Stimulated activated CD4-positive, alpha-beta T cell treated with anti-CD3 and anti-CD28 coated beads, Interleukin-12 subunit alpha, Interleukin-12 subunit beta, amount 100 ng/mL, for 48 hours (primary cell): ENCODE measurements at regions not wholly inside any gene's neighbourhood (a gene's known extent, or its start where the extent isn't known, plus 50 kb on each side); places are given as distances from the start of the nearest gene placed in this dataset.

Source experiments
- DNase-seq, 3 donors: peaks; one replicate each; pipeline ENCODE4 v3.0.0-alpha.2; 2020; ENCODE audit warnings: low read depth in 2 of 3, low spot score in 1 of 3

DNA sequence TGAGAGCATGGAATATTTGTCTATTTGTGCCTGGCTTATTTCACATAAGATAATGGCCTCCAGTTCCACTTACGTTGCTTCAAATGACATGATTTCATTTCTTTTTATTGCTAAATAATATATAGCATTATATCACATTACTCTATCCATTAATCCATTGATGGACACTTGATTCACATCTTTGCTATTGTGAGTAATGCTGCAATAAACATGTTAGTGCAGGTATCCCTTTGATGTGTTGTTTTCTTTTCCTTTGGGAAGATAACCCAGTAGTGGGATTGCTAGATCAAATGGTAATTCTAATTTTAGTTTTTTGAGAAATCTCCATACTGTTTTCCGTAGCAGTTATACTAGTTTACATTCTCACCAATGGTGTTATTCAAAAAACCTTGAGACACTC lies 1343.3 kb upstream of the TMEFF2 start:
- DNase-seq: no peak

DNA sequence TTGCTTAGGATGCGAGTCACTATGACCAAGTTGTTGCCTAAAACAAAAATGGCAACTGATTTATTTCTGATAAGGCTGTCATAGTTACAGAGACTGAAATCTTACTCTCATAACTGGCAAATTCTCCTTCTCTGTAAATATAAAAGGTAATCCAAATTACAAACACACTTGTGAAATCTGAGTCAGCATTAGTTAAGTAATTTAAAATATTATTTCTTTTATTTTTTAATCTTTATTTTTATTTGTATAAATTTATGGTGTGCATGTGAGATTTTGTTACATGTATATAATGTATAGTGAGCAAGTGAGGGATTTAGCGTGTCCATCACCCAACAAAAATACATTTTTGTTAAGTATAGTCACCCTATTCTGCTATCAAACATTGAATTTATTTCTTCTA lies 1342.8 kb upstream of the TMEFF2 start:
- DNase-seq: no peak

DNA sequence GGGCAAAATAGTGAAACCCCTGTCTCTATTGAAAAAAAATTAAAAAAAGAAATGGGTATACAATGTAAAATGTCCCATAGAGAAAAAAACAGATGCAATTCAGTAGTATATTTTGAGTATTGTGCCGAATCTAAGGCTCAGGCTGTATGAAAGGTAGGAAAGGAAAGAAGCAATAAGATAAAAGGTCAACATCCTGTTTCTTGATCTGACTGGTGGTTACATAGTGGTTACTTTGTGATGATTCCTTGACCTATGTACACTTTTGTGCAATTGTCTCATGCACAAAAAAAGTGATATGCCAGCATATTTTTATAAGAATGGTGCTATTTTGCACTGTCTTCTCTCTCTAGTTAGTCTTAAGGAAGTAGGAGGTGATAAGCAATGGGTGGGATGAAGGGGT lies 1333.7 kb upstream of the TMEFF2 start:
- no peak for DNase-seq

DNA sequence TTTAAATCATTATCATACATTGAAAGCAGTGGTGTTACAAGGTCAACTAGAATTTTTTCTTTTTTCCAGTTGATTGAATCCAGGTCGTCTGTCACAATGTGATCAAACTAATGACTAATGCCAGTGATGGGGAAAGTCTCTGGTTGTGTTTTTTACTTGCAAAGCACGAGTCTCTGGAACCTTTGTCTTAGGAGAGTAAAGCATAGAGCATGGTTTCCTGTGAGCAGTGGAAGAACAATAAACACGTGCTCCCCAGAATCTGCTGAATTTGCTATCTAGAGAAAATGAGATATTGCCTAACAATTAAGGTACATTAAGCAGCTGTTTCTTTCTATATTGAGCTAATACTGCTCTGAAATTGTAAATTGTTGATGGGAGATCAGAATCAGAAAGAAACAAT lies 1332.4 kb upstream of the TMEFF2 start:
- no peak for DNase-seq

DNA sequence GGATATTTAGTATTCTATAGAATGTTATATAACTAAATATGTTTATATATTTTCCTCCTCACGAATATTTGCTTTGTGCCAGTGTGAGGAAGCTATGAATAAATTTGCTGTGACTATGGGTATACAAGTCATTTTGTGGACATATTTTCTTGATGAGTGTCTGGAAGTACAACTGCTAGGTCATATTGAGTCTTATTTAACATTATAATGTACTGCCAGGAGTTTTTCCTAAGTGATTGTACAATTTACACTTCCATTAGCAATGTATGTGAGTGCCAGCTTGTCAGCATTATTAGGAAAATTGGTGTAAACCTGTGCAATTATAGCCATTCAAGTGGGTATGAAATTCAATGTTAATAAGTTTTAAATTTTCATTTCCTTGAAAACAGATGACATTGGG lies 1328.9 kb upstream of the TMEFF2 start:
- DNase-seq: no peak

DNA sequence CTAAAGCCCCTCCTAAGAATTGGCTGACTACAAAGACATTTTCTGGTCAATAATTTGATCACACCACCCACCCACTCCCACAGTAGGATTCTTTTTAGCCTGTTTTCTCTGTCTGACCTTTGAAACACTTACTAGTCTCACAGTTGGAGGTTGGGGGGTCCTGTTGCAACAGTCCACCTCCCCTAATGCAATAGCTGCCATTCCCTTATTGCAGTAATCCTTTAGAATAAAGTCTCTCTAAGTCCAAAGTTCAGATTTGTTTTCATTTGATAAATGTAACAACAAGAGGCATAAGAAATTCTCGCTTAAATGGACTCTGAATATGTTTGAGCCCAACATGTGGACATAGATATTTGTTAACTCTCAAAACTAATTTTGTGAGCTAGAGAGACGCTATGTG lies 1326.8 kb upstream of the TMEFF2 start:
- DNase-seq: no peak

DNA sequence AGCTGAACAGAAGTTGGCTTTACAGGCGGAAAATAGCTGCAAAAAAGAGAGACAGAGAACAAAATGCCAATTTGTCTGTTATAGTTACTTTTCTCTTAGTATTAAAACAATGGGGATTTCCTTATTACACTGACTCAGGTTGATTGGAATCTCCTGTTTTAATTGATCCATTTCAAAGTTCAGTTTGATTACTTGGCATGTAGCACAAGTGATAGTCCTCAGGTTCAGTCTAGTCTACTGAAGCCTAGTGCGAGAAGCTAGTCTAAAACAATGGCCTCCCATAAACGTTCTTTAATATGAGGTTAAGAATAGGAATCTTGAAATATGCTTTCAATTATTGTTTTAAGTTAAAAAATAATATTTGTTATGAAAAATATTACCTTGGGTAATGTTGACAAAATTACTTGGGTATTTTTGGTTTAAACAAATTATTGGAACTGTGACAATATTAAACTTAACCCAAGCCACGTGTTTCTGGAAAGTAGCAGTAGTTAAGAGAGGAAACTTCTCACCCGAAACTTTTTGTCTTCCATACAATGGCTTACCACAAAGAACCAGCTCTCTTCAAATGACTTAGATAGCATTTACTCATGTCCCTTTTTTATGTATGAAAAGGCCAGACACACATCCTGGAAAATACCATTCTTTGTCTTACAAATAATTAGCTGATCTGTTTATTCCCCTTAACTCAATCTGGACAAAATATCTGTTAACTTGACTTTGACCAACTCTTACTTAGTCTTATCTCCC lies 1326.2 kb upstream of the TMEFF2 start:
- DNase-seq: no peak

DNA sequence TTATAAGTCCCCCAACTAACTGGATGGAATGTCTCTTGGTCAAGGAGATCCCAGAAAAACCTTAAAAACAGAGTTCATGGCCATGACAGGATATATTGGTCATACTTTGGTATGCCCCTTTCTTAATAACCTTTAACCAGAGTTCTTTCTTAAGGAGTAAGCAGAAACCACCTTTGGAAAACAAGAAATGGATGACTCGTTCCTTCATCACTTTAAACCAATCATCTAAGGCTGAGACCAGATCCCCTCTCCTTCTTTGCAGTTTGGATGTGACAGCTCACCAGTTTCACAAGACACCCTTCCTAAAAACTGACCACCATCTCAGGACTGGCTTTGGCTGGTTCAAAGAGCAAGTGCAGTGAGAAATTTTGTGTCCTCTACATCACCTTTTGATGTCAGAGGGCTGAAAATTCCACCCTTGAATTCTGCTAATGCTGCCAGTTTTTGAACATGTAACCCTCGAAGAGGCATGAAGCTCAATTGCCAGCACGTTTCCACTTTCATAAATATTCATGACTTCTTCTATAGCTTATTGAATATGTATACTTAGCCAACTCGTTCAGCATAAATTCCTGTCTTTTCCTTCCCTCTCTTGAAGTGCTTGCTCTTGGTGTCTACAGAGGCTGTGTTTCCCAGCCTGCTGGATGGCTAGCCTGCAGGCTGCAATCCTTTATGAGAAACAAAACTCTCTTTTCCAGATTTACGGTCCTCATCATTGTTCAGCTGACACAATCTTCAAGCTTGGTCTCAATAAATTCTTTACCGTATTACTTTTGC lies 1323.5 kb upstream of the TMEFF2 start:
- no peak for DNase-seq

DNA sequence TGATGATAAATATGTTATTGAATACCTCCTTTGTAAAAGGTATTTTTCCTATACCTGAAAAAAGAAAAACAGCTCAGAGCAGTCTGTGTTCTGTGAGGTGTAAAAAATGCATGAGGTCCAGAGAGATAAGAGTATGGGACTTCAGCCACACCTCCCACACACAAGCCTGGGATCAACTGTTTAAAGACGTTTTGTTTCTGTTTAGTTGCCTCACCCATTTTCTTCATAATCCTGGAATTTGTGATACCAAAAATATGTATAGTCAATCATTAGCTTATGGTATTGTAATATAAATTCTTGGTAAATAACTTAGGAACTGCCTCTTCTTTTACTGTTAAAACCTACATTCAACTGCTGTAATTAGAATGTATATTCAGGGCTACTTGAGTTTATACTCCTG lies 1322.9 kb upstream of the TMEFF2 start:
- no peak for DNase-seq

DNA sequence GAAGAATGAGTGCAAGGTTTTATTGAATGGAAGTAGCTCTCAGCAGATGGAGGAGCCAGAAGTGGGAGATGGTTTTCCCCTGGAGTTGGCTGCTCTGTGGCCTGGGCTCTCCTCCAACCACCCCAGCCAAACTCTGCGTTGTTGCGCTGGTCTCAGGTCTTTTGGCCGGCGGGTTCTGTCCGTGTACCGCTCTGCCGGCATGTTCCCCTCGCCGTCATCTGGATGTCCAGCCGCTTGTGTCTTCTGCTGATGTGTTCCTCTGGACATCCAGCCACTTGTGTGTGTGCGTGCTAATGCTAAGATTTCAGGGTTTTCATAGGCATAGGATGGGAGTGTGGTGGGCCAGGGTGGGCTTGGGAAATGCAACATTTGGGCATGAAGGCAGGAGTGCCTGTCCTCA lies 1311.3 kb upstream of the TMEFF2 start:
- DNase-seq: no peak

DNA sequence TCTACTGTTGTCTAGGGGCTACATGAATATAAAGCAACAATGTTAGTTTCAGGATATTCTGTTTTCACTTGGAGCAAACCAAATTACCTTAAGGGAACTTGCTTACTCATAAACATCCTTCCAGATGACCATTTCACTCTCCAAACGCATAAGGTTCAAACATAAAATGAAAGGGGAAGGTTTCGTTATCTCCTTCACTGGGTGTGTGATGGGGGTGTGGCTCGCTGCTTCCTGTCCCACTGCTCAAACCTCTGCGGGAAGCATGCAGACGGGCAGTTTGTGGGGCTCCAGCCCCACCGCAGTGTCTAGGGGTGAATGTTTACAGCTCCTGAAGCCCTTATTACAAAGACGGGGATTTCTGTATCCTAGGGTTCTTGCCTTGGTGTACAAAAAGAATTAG lies 1310.9 kb upstream of the TMEFF2 start:
- DNase-seq: no peak

DNA sequence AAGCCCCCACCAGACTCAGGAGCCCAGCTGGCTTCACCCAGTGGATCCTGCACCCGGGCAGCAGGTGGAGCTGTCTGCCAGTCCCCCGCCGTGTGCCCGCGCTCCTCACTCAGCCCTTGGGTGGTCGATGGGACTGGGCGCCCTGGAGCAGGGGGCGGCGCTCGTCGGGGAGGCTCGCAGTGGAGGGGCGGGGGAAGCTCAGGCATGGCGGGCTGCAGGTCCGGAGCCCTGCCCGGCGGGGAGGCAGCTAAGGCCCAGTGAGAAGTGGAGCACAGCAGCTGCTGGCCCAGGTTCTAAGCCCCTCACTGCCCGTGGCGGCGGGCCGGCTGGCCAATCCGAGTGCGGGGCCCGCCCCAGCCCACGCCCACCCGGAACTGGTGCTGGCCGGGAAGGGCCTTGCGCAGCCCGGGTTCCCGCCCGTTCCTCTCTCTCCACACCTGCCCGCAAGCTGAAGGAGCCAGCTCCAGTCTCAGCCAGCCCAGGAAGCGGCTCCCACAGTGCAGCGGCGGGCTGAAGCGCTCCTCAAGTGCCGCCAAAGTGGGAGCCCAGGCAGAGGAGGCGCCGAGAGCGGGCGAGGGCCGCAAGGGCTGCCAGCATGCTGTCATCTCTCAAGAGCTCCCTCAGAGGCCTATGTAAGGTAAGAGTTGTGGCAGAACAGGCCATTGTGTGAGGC lies 1307.8 kb upstream of the TMEFF2 start:
- no peak for DNase-seq

DNA sequence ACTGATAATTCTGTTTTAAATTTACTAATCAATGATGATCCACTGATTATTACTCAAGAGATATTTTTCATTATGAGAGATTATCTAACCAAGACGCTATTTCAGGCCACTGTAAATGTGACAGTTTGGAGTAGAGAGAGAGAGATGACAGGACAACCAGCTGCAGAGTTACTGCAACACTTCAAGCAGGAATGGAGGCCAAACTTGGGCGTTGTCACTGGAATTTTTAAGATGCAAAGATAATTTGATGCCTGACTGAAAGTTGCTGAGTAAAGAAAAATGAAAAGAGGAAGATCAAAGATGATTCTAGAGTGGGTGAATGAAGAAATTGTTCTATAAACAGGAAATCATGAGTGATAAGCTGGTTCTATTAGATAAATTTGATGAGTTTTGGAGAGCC lies 1302.1 kb upstream of the TMEFF2 start:
- no peak for DNase-seq

DNA sequence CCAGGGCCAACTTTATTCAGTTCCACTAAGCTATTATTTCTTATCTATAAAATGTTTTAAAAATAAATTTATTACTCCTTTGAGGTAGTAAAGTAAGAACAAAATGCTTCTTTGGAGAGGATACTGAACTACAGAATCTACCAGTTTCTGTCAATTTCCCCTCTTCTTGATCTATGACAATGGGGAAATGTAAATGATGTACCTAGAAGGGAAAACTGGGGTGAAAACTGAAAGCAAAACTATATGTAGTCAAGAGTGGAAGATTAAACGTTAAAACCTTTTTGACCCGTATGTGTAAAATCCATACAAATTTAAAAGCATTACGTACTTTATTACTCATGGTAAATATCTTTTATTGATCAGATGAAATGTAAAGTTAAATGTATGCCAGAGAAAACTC lies 1287.8 kb upstream of the TMEFF2 start:
- DNase-seq: no peak

DNA sequence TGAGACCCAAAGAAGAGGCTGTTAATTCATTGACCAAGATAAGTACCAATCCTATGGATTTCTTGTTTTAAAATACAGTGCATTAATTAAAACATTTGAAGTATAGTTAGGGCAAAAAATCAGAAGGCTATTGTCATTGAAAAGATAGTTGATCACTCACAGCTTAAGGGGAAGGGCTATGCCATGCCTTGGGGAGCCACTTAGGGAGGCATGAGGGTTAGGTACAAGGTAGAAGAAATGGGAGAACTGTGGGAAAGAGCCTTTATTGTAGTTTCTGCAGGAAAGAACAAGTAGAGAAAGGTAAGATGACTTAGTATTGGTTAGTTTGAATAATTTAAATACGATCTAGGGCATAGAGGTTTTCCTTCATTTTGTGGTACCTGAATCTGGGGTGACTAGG lies 1285.5 kb upstream of the TMEFF2 start:
- DNase-seq: no peak

DNA sequence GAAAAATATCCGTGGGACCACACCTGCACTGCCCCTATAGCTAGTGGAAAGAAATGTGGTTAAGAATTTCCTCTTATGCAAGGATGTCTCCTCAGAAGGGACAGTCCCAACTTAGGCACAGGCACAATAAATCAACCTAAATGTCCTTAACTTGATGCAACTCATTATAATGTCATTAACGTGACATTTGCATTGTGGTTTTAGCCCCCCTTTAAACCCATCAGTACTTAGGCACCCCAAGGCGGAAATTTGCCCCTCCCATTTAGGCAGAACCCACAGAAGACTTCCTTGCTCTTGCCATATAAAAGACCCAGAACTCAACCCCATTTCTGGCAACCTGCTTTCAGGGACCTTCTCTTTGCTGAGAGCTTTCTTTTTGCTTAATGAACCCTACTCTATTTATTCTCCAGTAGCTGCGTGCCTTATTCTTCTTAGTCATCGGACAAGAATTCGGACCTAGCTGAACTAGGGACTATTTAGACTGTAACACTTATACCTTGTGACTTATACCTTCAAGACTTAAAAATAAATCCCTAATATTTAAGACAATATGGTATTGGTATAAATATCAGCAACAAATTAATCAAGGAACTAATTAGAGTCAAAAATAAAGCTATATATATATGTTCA lies 1281.6 kb upstream of the TMEFF2 start:
- no peak for DNase-seq

DNA sequence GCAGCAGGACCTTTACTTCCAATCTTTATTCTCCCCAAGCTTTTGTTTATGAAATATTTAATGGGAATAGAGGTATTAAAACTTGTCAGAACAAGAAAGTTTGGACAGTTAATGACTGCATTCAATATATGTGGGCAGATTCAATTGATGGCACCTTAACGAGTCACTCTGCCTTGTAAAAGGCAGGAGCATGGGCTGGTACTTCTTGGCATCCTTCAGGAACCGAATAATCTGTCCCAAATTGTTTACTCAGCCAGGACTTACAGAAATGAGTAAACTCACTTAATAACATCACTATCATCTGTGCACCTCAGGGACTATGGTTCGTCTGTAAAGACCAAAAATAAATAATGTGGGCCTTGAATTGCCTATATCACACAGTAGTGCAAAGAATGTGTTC lies 1280.3 kb upstream of the TMEFF2 start:
- no peak for DNase-seq

DNA sequence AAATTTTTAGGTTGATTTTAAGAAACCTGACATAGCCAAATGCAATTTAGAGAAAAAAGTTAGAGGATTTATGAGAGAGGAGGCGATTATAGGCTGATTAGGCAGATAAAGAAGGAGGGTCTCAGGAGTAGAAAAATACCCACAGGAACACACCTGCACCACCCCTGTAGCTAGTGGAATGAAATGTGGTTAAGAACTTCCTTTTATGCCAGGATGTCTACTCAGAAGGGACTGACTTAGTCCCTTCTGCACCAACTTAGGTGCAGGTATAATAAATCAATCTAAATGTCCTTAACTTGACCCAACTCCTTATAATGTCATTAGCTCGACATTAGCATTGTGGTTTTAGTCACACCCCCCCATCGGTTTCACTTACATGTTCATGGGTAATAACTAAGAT lies 1274.5 kb upstream of the TMEFF2 start:
- no peak for DNase-seq

DNA sequence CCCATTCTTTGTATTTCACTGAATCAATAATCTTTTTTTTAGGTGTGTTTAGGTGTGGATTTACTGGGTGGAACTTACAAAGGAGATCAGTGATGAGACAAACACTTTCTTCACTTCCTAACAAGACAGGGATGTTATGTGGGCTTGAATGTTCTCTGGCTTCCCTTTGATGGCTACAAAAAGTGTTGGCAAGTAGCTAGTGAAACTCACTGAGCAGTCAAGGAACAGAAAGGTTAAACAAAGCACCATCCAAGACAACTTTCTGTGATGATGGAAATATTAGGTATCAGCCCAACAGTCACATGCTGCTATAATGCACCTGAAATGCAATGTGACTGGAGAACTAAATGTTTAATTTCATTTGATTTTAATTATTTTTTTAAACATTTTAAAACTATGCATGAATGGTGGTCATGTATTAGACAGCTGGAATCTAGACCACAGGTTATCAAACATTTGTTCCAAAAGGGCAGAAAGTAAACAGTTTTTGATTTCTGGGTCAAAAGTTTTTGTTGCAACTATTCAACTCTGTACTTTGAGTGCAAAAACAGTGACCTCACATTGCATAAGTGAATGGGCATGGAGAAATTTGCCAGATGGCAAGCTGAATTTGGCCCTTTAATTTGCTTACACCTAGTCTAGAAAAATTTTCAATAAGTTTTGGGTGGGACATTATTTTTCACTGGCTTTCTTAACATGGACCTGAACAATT lies 1272.7 kb upstream of the TMEFF2 start:
- DNase-seq: no peak

DNA sequence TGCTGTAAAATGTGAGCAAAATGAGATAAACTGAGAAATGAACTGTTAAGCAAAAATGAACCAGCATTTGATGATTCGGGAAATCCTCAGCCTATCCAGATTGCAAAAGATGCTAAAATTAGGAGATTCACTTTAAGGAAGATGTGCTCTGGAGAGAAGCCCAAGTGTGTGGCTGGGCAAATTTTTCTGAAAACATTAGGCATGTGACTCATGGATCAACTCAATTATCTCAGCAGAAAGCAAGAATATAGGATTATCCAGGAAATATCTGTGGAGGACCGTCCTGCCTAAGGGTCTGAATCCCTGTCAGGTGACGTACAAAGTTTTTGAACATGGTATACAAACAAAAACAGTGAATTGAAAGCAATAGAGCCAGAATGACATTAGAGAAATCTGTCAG lies 1268.3 kb upstream of the TMEFF2 start:
- DNase-seq: no peak

DNA sequence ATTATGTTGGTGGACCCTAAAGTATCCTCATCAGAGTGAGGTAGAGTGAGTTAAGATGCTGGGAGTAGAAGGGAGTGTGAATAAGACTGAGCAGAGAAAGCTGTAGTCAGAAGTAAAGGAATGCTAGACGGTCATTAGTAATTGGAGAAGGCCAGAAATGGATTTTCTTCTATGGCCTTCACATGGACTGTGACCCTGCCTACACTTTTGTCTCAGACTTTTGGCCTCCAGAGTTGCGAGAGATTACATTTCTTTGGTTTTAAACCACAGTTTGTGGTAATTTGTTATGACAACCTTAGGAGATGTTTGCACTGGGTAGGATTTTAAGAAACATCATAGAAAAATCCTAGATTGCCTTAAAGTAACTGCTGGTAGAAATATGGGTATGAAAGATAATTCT lies 1267.7 kb upstream of the TMEFF2 start:
- no peak for DNase-seq
